Loucy (cell line): ENCODE measurements at regions not wholly inside any gene's neighbourhood (a gene's known extent, or its start where the extent isn't known, plus 50 kb on each side); places are given as distances from the start of the nearest gene placed in this dataset.

ENCODE experiments used
- EZH2phosphoT487 ChIP-seq: fragments of 200-600 bp; IDR thresholded peaks from 2 replicates; pipeline ENCODE4 v1.6.1; 2018; ENCODE audit warnings: antibody characterized with exemption, mild to moderate bottlenecking, moderate library complexity, borderline replicate concordance
- TF ChIP-seq, protein P1 (sequence below): fragments of 200-600 bp; sonication (generic); conservative IDR thresholded peaks from 2 replicates; pipeline ENCODE4 v1.5.1; 2014; ENCODE audit warnings: mild to moderate bottlenecking, antibody characterized with exemption, low read length

GRCh38 chr6:92822222-92822621 lies 597.1 kb downstream of the EPHA7 start:
- TF ChIP-seq, protein P1, sequence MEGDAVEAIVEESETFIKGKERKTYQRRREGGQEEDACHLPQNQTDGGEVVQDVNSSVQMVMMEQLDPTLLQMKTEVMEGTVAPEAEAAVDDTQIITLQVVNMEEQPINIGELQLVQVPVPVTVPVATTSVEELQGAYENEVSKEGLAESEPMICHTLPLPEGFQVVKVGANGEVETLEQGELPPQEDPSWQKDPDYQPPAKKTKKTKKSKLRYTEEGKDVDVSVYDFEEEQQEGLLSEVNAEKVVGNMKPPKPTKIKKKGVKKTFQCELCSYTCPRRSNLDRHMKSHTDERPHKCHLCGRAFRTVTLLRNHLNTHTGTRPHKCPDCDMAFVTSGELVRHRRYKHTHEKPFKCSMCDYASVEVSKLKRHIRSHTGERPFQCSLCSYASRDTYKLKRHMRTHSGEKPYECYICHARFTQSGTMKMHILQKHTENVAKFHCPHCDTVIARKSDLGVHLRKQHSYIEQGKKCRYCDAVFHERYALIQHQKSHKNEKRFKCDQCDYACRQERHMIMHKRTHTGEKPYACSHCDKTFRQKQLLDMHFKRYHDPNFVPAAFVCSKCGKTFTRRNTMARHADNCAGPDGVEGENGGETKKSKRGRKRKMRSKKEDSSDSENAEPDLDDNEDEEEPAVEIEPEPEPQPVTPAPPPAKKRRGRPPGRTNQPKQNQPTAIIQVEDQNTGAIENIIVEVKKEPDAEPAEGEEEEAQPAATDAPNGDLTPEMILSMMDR: no peak
- no peak for TF ChIP-seq EZH2phosphoT487
